Prostate gland (tissue), 2 donors: ENCODE measurements at regions not wholly inside any gene's neighbourhood (a gene's known extent, or its start where the extent isn't known, plus 50 kb on each side); places are given as distances from the start of the nearest gene placed in this dataset.

Source experiments
- POLR2A ChIP-seq: fragments of 450-650 bp; IDR thresholded peaks from one replicate; pipeline ENCODE4 v1.6.1; 2016; ENCODE audit warnings: antibody characterized with exemption, mild to moderate bottlenecking
- TF ChIP-seq, protein P1 (sequence below), 4 experiments: fragments of 200-600 bp in 2 of 4; fragments of 450-650 bp in 2 of 4; sonication (generic) in 2 of 4; IDR thresholded peaks; 1 replicate in 3 of 4; 2 replicates in 1 of 4; pipeline ENCODE4 v1.5.1; 2016 to 2019; ENCODE audit warnings: antibody characterized with exemption in 4 of 4, mild to moderate bottlenecking in 2 of 4, moderate library complexity in 2 of 4

DNA sequence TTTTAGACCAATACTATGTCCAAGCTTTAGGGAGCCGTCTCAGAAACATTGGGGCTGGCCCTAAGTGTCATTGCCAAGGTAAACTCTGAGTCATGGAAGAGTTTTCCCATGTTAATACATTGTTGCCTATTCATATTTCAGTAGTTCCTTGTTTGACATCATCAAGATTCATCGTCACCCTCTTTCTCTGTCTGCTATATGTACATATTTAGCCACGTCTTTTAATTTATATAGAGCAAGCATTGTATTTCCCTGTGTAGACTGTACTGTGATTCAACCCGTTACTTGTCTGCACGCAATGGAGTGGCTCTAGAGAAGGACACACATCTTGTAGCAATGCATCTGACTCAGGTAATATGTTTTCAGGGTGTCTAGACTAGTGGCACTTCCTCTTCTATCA lies 217.9 kb upstream of the TPK1 start:
- TF ChIP-seq, protein P1, sequence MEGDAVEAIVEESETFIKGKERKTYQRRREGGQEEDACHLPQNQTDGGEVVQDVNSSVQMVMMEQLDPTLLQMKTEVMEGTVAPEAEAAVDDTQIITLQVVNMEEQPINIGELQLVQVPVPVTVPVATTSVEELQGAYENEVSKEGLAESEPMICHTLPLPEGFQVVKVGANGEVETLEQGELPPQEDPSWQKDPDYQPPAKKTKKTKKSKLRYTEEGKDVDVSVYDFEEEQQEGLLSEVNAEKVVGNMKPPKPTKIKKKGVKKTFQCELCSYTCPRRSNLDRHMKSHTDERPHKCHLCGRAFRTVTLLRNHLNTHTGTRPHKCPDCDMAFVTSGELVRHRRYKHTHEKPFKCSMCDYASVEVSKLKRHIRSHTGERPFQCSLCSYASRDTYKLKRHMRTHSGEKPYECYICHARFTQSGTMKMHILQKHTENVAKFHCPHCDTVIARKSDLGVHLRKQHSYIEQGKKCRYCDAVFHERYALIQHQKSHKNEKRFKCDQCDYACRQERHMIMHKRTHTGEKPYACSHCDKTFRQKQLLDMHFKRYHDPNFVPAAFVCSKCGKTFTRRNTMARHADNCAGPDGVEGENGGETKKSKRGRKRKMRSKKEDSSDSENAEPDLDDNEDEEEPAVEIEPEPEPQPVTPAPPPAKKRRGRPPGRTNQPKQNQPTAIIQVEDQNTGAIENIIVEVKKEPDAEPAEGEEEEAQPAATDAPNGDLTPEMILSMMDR (IDR thresholded peaks at IDR 0.05): no peak
- no peak for TF ChIP-seq POLR2A
